Stomach (tissue), 8 donors: ENCODE measurements at regions not wholly inside any gene's neighbourhood (a gene's known extent, or its start where the extent isn't known, plus 50 kb on each side); places are given as distances from the start of the nearest gene placed in this dataset.
"Not testable (repeated sequence)": the region's sequence is repeated elsewhere in the genome, so short reads cannot be mapped to it uniquely, and the experiment has no call there.

ENCODE experiments used
- DNase-seq, 2 donors: peaks; one replicate each; pipeline versions ENCODE4 v3.0.0 to v3.0.0-alpha.2; 2013 to 2019
- H3K27ac ChIP-seq, 5 donors: fragments of 200-600 bp in 4 of 5; sonication (generic) in 4 of 5; one replicate each; pipeline ENCODE4 v1.5.1; 2013 to 2019; ENCODE audit warnings: mild to moderate bottlenecking in 1 of 5, moderate library complexity in 1 of 5
- H3K27me3 ChIP-seq, 3 donors: fragments of 200-600 bp; sonication (generic); one replicate each; pipeline ENCODE4 v1.5.1; 2017 to 2019; ENCODE audit warnings: mixed run types in 1 of 3
- H3K36me3 ChIP-seq, 4 donors: fragments of 200-600 bp; sonication (generic); 1 replicate in 3 of 4; 2 replicates in 1 of 4; pipeline ENCODE4 v1.5.1; 2016 to 2019
- H3K4me1 ChIP-seq, 4 donors: fragments of 200-600 bp; sonication (generic); one replicate each; pipeline ENCODE4 v1.5.1; 2016 to 2019
- H3K4me3 ChIP-seq, 4 donors: fragments of 200-600 bp; sonication (generic) in 3 of 4; one replicate each; pipeline ENCODE4 v1.5.1; 2016 to 2019; ENCODE audit warnings: mild to moderate bottlenecking in 1 of 4
- H3K9me3 ChIP-seq, 4 donors: fragments of 200-600 bp; sonication (generic); one replicate each; pipeline ENCODE4 v1.5.1; 2016 to 2019
- CTCF ChIP-seq, 7 experiments: fragments of 450-650 bp in 4 of 7; fragments of 200-600 bp in 3 of 7; sonication (generic) in 3 of 7; IDR thresholded peaks; one replicate each; pipeline ENCODE4 v1.5.1; 2016 to 2019; ENCODE audit warnings: antibody characterized with exemption in 7 of 7, control low read depth in 2 of 7, mild to moderate bottlenecking in 1 of 7
- EP300 ChIP-seq: sonication (generic); formaldehyde crosslinking; IDR thresholded peaks from one replicate; pipeline ENCODE4 v1.6.1; 2017; ENCODE audit warnings: antibody characterized with exemption
- POLR2A ChIP-seq, 4 donors: fragments of 450-650 bp; IDR thresholded peaks; one replicate each; pipeline ENCODE4 v1.6.1; 2016; ENCODE audit warnings: antibody characterized with exemption in 4 of 4, control low read depth in 2 of 4, mild to moderate bottlenecking in 1 of 4, moderate library complexity in 1 of 4
- POLR2AphosphoS5 ChIP-seq, 3 donors: sonication (generic); formaldehyde crosslinking; IDR thresholded peaks; one replicate each; pipeline ENCODE4 v1.6.1; 2016; ENCODE audit warnings: antibody characterized with exemption in 3 of 3
- WGBS, 5 donors: extraction: QIAGEN DNeasy Blood & Tissue Kit in 3 of 5; methylation state at CpG; one replicate each; pipeline versions ENCODE4 v1.1.5 to v1.1.7; 2013 to 2018; 5-methylcytosine and 5-hydroxymethylcytosine counted together
- intact Hi-C: fragments of 100-400 bp; cut with DNase I; formaldehyde crosslinking; loops from one replicate; pipeline ENCODE4 v1.15.1; 2023; ENCODE audit warnings: low total_unique reads
- donor health status: healthy with polysubstance abuse.
- donor health status: Bipolar disorder and iron deficiency.
- donor health status: healthy.

GRCh38 chr4:148845609-148846008 lies 403.4 kb upstream of the NR3C2 start:
- no peak for TF ChIP-seq EP300
- TF ChIP-seq POLR2A (IDR thresholded peaks at IDR 0.05), result no peak
- TF ChIP-seq CTCF (IDR thresholded peaks at IDR 0.05), result no peak
- no peak for TF ChIP-seq POLR2AphosphoS5 (IDR thresholded peaks at IDR 0.05)
- no peak overlapping the region for H3K4me3 ChIP-seq
- no peaks in the 10 kb centered on the region for H3K9me3 ChIP-seq
- intact Hi-C loops, result no loop called here
- H3K36me3 ChIP-seq, result no peaks in the 10 kb centered on the region
- DNase-seq, result no peak
- no peak overlapping the region for H3K27ac ChIP-seq
- WGBS, 5 donors, result 50 to 77% (median 68%) methylated on average over 1 of the region's 1 CpG
- peaks cover 0 to 17% (median 10%) of the 10 kb centered on the region in 4 donors for H3K4me1 ChIP-seq
- H3K27me3 ChIP-seq, result no peaks in the 10 kb centered on the region

DNA sequence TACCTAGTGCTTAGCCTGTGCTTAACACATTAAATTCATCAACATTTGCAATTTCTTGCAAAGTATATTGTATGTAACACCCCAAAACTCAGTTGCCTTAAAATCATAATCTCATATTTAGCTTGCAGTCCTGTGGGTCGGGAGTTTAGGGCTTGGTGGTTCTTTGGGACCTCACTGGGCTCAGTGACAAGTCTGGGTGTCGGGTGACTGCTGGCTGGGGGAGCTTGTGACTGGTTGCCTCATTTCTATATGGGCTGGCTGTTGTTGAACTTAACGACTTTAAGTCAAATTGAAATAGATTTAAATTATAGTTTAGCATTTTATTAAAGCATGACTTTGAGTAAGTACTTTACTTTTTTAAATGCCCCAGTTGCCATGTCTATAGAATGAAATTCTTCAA lies 401.4 kb upstream of the NR3C2 start:
- intact Hi-C loops, result no loop called here
- H3K27me3 ChIP-seq, result no peaks in the 10 kb centered on the region
- peaks cover 0 to 5% (median 0%) of the 10 kb centered on the region in 4 donors for H3K4me1 ChIP-seq
- no peaks in the 10 kb centered on the region for H3K9me3 ChIP-seq
- no peak overlapping the region for H3K27ac ChIP-seq
- no peak for TF ChIP-seq POLR2A (IDR thresholded peaks at IDR 0.05)
- no peak for TF ChIP-seq EP300
- TF ChIP-seq POLR2AphosphoS5 (IDR thresholded peaks at IDR 0.05), result no peak
- DNase-seq, result no peak
- WGBS, 5 donors, result 77 to 85% (median 80%) methylated on average over 3 of the region's 3 CpGs
- no peak overlapping the region for H3K4me3 ChIP-seq
- H3K36me3 ChIP-seq, result no peaks in the 10 kb centered on the region

DNA sequence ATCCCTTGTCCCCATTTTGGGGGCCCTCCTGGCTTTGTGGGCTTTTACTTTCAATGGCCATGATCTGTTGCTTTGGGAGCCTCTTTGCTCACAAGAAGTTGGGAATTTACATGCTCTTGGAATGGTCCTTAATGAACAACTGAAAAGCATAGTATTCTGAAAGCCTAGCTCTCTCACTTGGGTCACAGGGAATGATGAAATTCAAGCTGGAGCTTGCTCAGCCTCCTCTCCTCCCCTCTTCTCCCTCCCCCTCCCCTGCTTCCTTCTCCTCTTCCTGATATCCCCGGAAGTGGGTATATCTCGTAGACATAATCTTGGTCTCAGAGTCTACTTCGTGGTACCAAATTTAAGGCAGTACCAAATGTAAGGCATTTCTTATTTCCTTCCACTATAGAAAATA lies 400.6 kb upstream of the NR3C2 start:
- no peaks in the 10 kb centered on the region for H3K36me3 ChIP-seq
- intact Hi-C loops, result no loop called here

GRCh38 chr4:148837571-148837970 lies 395.4 kb upstream of the NR3C2 start:
- H3K4me3 ChIP-seq, intact Hi-C loops, H3K27me3 ChIP-seq, DNase-seq, H3K36me3 ChIP-seq, H3K27ac ChIP-seq, H3K9me3 ChIP-seq: not testable (repeated sequence)
- peaks cover 5 to 11% (median 8%) of the 10 kb centered on the region in 4 donors for H3K4me1 ChIP-seq
- WGBS, 5 donors, result 83 to 97% (median 94%) methylated on average over 2 of the region's 2 CpGs

More for the DNA sequence above, 400.6 kb upstream of the NR3C2 start:
- Histone ChIP-seq H3K4me3 (no peak overlapping the region), H3K27ac (no peak overlapping the region), H3K9me3 (no peaks in the 10 kb centered on the region), H3K4me1 (peaks cover 0 to 1% (median 0%) of the 10 kb centered on the region in 4 donors), H3K27me3 (no peaks in the 10 kb centered on the region)
- no peak for DNase-seq
- TF ChIP-seq POLR2A (IDR thresholded peaks at IDR 0.05) (no peak), CTCF (IDR thresholded peaks at IDR 0.05) (no peak), POLR2AphosphoS5 (IDR thresholded peaks at IDR 0.05) (no peak), EP300 (no peak)
- 72 to 92% (median 83%) methylated on average over 3 of the region's 3 CpGs for WGBS, 5 donors

DNA sequence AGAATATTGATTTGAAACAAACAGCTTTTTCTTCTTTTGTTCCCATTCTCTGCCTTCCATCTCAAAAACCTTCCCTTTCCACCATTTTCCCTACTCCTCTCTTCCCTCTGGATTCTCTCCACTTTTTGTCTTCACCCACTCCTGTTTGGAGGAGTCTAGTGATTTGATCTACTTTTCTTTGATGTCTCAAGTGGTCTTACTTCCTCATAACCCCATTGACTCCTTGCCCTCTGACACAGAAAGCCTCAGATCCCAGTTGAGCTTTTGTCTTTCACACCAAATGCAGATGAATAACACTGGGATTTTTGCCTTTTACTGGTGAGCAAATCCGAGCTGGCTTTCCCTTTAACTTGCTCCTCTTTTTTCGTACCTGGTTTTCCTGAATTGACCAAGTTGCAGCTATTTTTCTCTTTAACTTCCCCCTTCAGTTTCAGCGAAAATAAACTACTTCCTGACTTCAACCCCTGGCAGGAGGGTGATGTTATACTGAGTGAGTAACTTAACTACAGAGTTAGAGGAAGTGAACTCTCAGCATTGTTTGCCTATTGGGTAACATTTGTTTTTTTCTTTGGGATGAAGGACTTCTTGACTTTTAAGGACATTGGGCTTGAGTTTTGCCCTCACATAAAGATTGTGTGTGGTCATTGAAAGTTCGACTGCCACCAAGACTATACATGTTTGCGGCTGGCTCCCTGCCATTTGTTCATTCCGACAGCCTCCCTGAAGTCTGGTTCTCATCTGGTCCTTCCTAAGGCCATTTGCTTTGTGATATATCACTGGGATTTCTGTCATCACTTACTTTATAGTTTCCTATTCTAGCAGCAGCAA lies 392.8 kb upstream of the NR3C2 start:
- 25 to 52% (median 43%) methylated on average over 6 of the region's 6 CpGs for WGBS, 5 donors
- peak in 1 of 2 donors; percentile 61 for DNase-seq
- intact Hi-C loops, result no loop called here

DNA sequence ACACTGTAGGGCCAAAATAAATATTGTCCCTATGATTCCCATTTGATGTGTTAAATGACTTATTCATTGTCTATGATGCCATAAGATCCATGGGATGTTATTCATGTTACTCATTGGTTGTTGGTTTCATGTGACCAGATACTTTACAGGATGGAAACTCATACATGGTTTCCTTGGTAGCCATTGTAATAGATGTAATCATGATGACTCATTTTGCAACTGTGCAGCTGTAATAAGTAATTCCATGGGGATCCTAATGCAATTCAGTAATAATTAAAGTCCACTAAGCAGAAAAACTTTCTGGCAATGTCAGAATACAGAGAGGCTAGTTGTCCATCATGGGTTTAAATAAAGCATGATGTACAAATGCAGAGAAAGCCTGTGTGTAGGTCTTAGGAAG lies 389.7 kb upstream of the NR3C2 start:
- Histone ChIP-seq H3K36me3 (no peaks in the 10 kb centered on the region), H3K27ac (no peak overlapping the region), H3K4me3 (no peak overlapping the region), H3K4me1 (peaks cover 5 to 11% (median 8%) of the 10 kb centered on the region in 4 donors), H3K27me3 (no peaks in the 10 kb centered on the region), H3K9me3 (peaks cover 0 to 8% (median 0%) of the 10 kb centered on the region in 4 donors)
- TF ChIP-seq CTCF (IDR thresholded peaks at IDR 0.05), result no peak
- TF ChIP-seq EP300, result no peak
- no peak for TF ChIP-seq POLR2AphosphoS5 (IDR thresholded peaks at IDR 0.05)
- TF ChIP-seq POLR2A (IDR thresholded peaks at IDR 0.05), result no peak
- DNase-seq, result peak in 1 of 2 donors; percentile 35
- intact Hi-C loops, result no loop called here

More for the DNA sequence above, 392.8 kb upstream of the NR3C2 start:
- H3K36me3 ChIP-seq, result no peaks in the 10 kb centered on the region
- peaks cover 0 to 1% (median 0%) of the 10 kb centered on the region in 4 donors for H3K9me3 ChIP-seq
- H3K27me3 ChIP-seq, result no peaks in the 10 kb centered on the region
- TF ChIP-seq EP300 (no peak), POLR2AphosphoS5 (IDR thresholded peaks at IDR 0.05) (peak in 2 of 3 donors; percentile 36 to 43)
- H3K27ac ChIP-seq, result peak overlapping the region; percentile 13 to 84 (median 66)
- H3K4me3 ChIP-seq, result no peak overlapping the region
- H3K4me1 ChIP-seq, result peaks cover 5 to 11% (median 8%) of the 10 kb centered on the region in 4 donors
